ENCODE measurements at regions not wholly inside any gene's neighbourhood (a gene's known extent, or its start where the extent isn't known, plus 50 kb on each side); places are given as distances from the start of the nearest gene placed in this dataset.

DNA sequence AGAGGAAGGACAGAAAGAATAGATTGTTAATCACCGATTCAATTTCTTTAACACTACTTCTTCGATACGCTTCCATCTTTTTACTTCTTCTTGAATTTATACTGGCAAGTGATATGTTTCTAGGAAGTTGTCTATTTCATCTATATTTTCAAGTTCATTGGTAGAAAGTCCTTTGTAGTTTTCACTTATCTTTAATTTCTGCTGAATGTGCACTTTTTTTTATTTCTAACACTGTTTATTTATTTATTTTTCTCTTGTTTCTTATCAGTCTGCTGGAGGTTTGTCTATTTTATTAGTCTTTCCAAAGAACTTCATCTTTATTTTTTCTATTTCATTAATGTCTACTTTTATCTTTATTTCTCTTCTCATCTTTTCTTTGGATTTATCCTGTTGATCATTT is 63.6 kb downstream of the SIX1 start:
- ATAC-seq, result no peak

DNA sequence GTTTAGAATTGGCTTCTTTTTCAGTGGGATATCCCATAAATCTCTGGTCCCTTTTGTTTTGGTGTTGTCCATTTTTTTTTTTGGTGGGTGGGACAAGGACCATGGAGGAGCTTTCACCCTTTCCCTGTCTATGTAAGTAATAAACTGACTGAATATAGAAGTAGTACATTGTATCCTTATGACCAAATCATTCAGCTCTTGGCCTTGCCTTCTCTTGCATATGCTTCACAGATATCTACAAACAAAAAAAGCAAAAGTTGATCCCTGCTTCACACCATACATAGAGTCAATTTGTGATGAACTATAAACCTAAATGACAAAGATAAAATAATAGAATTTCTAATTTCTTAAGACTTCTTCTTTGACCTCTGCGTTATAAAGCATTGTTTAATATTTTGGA is 59.8 kb downstream of the SIX1 start:
- ATAC-seq (no peak), DNase-seq (no peak), FAIRE-seq (no peak)
- no peak for TF ChIP-seq CTCF (IDR thresholded peaks at IDR 0.05)
- Histone ChIP-seq H3K9me3 (no peaks in the 10 kb centered on the region), H3K27me3 (no peaks in the 10 kb centered on the region), H3K4me1 (peaks cover 3 to 7% (median 6%) of the 10 kb centered on the region in 3 donors), H3K27ac (no peak overlapping the region), H3K4me3 (no peak overlapping the region), H3K36me3 (no peaks in the 10 kb centered on the region)
- WGBS, 2 donors, result 91 to 100% methylated on average over 1 of the region's 1 CpG
- intact Hi-C loops (cut with DNase I), result no loop called here

More for the DNA sequence above, 63.6 kb downstream of the SIX1 start:
- no peaks in the 10 kb centered on the region for H3K9me3 ChIP-seq
- 96% methylated on average over 3 of the region's 3 CpGs for WGBS, 2 donors
- H3K27me3 ChIP-seq, result no peaks in the 10 kb centered on the region
- H3K4me3 ChIP-seq, result no peak overlapping the region
- peaks cover 0 to 7% (median under 1%) of the 10 kb centered on the region in 3 donors for H3K4me1 ChIP-seq
- H3K27ac ChIP-seq, result no peak overlapping the region
- intact Hi-C loops (cut with DNase I), result no loop called here
- FAIRE-seq (no peak), DNase-seq (no peak)
- no peak for TF ChIP-seq CTCF (IDR thresholded peaks at IDR 0.05)
- H3K36me3 ChIP-seq, result no peaks in the 10 kb centered on the region

DNA sequence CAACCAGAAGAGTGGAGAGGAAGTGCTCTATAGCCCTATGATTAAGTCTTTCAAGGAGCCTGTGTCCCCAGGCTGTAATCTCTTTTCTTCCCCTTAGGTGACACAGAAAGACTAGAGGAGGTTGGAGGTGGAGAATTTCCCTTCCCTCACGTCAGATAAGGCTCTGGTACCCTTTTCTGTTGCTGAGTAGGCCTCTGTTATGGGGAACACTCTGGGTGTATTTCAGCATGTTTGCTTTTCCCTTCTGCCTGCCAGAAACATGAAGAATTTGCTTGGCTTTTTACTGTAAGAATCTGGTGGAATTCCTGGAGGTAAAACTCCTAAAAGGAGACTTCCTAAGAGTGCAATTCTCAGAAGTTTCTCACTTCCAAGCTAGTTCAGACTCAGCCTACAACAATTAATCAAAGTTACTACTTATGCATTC is 58.3 kb downstream of the SIX1 start:
- H3K27me3 ChIP-seq, result no peaks in the 10 kb centered on the region
- intact Hi-C loops (cut with DNase I), result no loop called here
- TF ChIP-seq CTCF (IDR thresholded peaks at IDR 0.05), result no peak
- WGBS, 2 donors, result 10 to 11% methylated on average over 1 of the region's 1 CpG
- peaks cover 5 to 7% (median 6%) of the 10 kb centered on the region in 3 donors for H3K4me1 ChIP-seq
- no peak overlapping the region for H3K4me3 ChIP-seq
- peak in 2 of 4 donors; percentile 15 to 76 for ATAC-seq
- no peak for FAIRE-seq
- no peaks in the 10 kb centered on the region for H3K9me3 ChIP-seq
- H3K36me3 ChIP-seq, result no peaks in the 10 kb centered on the region
- no peak for DNase-seq
- peak overlapping the region in 1 of 4 donors; percentile 7 for H3K27ac ChIP-seq
